Heart left ventricle (tissue), 13 donors: ENCODE measurements at regions not wholly inside any gene's neighbourhood (a gene's known extent, or its start where the extent isn't known, plus 50 kb on each side); places are given as distances from the start of the nearest gene placed in this dataset.

Experiments
- POLR2A ChIP-seq, 2 donors: fragments of 450-650 bp; IDR thresholded peaks; one replicate each; pipeline ENCODE4 v1.6.1; 2017; ENCODE audit warnings: antibody characterized with exemption in 2 of 2, mild to moderate bottlenecking in 2 of 2, moderate library complexity in 2 of 2
- TF ChIP-seq, protein P1 (sequence below), 12 donors: fragments of 200-600 bp; sonication (generic) in 4 of 12; IDR thresholded peaks; one replicate each; pipeline versions ENCODE4 v1.5.0 to v1.8.0; 2018 to 2022; ENCODE audit warnings: antibody characterized with exemption in 12 of 12, mild to moderate bottlenecking in 5 of 12
- donor health status: ischemic (EF 13 %, LVEDD 7.1; RV severe dilation, severe dysfunction).
- donor health status: DM: no; HTN: yes; CAD: no.
- donor health status: DM: no; HTN: no; CAD: no.
- donor health status: ischemic (EF 25% LVEDD 6.9; RV normal size, moderate dysfunction).
- donor health status: ischemic (EF 25% LVEDD 5.7; RV mildly dilated, moderate dysfunction).
- donor health status: ischemic (EF 35%, LVEDD 5.7; RV mildly dilated, moderate dysfunction).
- donor health status: nonischemic (EF 11% LVEDD 7.7; RV severe dilation, severe dysfunction).
- donor health status: DM: yes; HTN: yes; CAD: no.
- donor health status: PGD.
- donor health status: ischemic (EF 29% LVEDD 5.4; RV normal size, mild dysfunction).
- donor health status: nonischemic (EF 23%, LVEDD 6.1; RV moderate dilation, normal function).

DNA sequence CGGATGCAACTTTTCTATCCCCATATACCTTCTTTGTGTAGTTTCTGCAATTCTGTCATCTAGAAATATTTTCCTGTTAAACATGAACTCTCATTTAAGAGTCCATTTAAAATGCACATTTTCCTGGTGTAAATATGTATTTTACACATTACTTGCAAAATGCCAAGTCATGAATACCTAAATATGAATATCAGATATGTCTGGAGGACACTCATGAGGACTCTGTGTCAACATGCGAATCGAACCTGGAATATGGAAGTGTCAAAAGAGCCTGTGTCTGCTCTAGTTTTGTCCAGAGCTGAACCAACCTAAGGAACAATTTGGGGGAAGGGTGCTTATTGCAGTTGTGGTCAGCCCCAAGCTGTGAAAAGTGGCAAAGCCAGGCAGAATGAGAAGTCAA is 163.7 kb upstream of the CELF2 start:
- TF ChIP-seq, protein P1, sequence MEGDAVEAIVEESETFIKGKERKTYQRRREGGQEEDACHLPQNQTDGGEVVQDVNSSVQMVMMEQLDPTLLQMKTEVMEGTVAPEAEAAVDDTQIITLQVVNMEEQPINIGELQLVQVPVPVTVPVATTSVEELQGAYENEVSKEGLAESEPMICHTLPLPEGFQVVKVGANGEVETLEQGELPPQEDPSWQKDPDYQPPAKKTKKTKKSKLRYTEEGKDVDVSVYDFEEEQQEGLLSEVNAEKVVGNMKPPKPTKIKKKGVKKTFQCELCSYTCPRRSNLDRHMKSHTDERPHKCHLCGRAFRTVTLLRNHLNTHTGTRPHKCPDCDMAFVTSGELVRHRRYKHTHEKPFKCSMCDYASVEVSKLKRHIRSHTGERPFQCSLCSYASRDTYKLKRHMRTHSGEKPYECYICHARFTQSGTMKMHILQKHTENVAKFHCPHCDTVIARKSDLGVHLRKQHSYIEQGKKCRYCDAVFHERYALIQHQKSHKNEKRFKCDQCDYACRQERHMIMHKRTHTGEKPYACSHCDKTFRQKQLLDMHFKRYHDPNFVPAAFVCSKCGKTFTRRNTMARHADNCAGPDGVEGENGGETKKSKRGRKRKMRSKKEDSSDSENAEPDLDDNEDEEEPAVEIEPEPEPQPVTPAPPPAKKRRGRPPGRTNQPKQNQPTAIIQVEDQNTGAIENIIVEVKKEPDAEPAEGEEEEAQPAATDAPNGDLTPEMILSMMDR (IDR thresholded peaks at IDR 0.05) = no peak
- no peak for TF ChIP-seq POLR2A (IDR thresholded peaks at IDR 0.05)
